Osteoblast (primary cell): ENCODE measurements at regions not wholly inside any gene's neighbourhood (a gene's known extent, or its start where the extent isn't known, plus 50 kb on each side); places are given as distances from the start of the nearest gene placed in this dataset.
A peak's percentile ranks its signal among the peaks of the same experiment; 100 is the strongest.

Experiments used
- DNase-seq: peaks from one replicate; pipeline ENCODE4 v3.0.0; 2011; ENCODE audit warnings: low spot score, mixed read lengths; ENCODE audit not compliant: insufficient read length; ENCODE audit errors: missing footprints
- H2AFZ ChIP-seq: 2 replicates; pipeline ENCODE4 v1.6.0; 2011; ENCODE audit warnings: mild to moderate bottlenecking, low read length
- H3K27ac ChIP-seq: 2 replicates; pipeline ENCODE4 v1.5.1; 2011; ENCODE audit warnings: mild to moderate bottlenecking, low read depth, low read length, moderate library complexity
- H3K27me3 ChIP-seq: 2 replicates; pipeline ENCODE4 v1.6.0; 2012; ENCODE audit warnings: mild to moderate bottlenecking, control low read depth, inconsistent platforms, low read length, moderate library complexity; ENCODE audit not compliant: insufficient read depth
- H3K36me3 ChIP-seq: 2 replicates; pipeline ENCODE4 v1.5.1; 2011; ENCODE audit warnings: mild to moderate bottlenecking, low read length, control low read depth, moderate library complexity; ENCODE audit not compliant: insufficient read depth
- H3K4me1 ChIP-seq: 2 replicates; pipeline ENCODE4 v1.5.1; 2011; ENCODE audit warnings: mild to moderate bottlenecking, low read length, control low read depth, moderate library complexity; ENCODE audit not compliant: insufficient read depth
- H3K4me2 ChIP-seq: 2 replicates; pipeline ENCODE4 v1.6.0; 2011; ENCODE audit warnings: mild to moderate bottlenecking, low read length; ENCODE audit not compliant: insufficient read depth
- H3K4me3 ChIP-seq: fragments of 200-600 bp; sonication (generic); 3 replicates; pipeline ENCODE4 v1.5.1; 2012; ENCODE audit warnings: mild to moderate bottlenecking, low read length, inconsistent platforms; ENCODE audit not compliant: insufficient read depth
- H3K79me2 ChIP-seq: 2 replicates; pipeline ENCODE4 v1.6.0; 2012; ENCODE audit warnings: mild to moderate bottlenecking, low read length, control low read depth, inconsistent platforms; ENCODE audit not compliant: insufficient read depth
- H3K9me3 ChIP-seq: 2 replicates; pipeline ENCODE4 v1.5.1; 2011; ENCODE audit warnings: low read depth, low read length, control low read depth
- H4K20me1 ChIP-seq: 2 replicates; pipeline ENCODE4 v1.6.0; 2012; ENCODE audit warnings: mild to moderate bottlenecking, low read length, control low read depth; ENCODE audit not compliant: insufficient read depth
- TF ChIP-seq, protein P1 (sequence below): IDR thresholded peaks from 2 replicates; pipeline ENCODE4 v1.5.1; 2011; ENCODE audit warnings: mild to moderate bottlenecking, low read depth, low read length, moderate library complexity; ENCODE audit errors: extremely low read depth

DNA sequence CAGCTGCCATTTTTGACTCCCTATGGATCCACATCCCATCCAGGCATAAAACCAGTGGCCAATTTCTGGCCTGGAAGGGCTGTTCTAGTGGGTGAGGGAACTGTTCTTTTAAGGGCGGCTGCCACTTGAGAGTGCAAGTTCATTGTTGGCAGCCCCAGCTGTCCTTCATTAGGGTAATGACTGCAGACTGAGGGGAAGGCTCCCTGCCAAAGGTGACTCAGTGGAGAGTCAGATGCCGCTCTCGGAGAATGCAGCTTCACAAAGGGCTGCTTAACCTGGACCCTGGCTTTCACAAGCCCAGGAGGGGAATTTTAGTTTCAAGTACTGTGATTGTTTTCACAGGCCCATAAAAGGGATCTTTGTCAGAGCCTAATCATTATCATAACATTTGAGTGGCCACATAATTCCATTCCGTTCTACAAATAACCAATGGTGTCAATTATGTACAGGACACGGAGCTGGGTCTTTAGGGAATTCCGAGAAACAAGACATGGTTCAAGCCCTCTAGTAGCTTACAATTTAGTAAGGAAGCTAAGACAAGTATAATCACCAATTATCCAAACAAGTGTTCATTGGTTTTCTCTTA is 235.7 kb downstream of the CDCA7 start:
- no peak overlapping the region for H2AFZ ChIP-seq
- H3K27me3 ChIP-seq, result no peaks in the 10 kb centered on the region

GRCh38 chr2:173593109-173593508 is 238.4 kb downstream of the CDCA7 start:
- Histone ChIP-seq H3K79me2 (no peaks in the 10 kb centered on the region), H3K27me3 (no peaks in the 10 kb centered on the region), H2AFZ (no peak overlapping the region), H4K20me1 (no peaks in the 10 kb centered on the region), H3K4me3 (no peak overlapping the region), H3K9me3 (peaks cover 7% of the 10 kb centered on the region), H3K4me1 (peaks cover 18% of the 10 kb centered on the region), H3K27ac (no peak overlapping the region), H3K36me3 (no peaks in the 10 kb centered on the region), H3K4me2 (no peak overlapping the region)
- TF ChIP-seq, protein P1, sequence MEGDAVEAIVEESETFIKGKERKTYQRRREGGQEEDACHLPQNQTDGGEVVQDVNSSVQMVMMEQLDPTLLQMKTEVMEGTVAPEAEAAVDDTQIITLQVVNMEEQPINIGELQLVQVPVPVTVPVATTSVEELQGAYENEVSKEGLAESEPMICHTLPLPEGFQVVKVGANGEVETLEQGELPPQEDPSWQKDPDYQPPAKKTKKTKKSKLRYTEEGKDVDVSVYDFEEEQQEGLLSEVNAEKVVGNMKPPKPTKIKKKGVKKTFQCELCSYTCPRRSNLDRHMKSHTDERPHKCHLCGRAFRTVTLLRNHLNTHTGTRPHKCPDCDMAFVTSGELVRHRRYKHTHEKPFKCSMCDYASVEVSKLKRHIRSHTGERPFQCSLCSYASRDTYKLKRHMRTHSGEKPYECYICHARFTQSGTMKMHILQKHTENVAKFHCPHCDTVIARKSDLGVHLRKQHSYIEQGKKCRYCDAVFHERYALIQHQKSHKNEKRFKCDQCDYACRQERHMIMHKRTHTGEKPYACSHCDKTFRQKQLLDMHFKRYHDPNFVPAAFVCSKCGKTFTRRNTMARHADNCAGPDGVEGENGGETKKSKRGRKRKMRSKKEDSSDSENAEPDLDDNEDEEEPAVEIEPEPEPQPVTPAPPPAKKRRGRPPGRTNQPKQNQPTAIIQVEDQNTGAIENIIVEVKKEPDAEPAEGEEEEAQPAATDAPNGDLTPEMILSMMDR, result no peak
- no peak for DNase-seq

More for the DNA sequence above, 235.7 kb downstream of the CDCA7 start:
- TF ChIP-seq, protein P1, result no peak
- peaks cover 18% of the 10 kb centered on the region for H3K4me1 ChIP-seq
- no peaks in the 10 kb centered on the region for H3K36me3 ChIP-seq
- H4K20me1 ChIP-seq, result no peaks in the 10 kb centered on the region
- H3K79me2 ChIP-seq, result no peaks in the 10 kb centered on the region
- no peak overlapping the region for H3K4me3 ChIP-seq
- H3K27ac ChIP-seq, result peak overlapping the region; percentile 23
- peak overlapping the region; percentile 10 for H3K4me2 ChIP-seq
- peak; percentile 69 for DNase-seq
- peaks cover 7% of the 10 kb centered on the region for H3K9me3 ChIP-seq

GRCh38 chr2:173596244-173596643 is 241.6 kb downstream of the CDCA7 start:
- H2AFZ ChIP-seq, result no peak overlapping the region
- no peak overlapping the region for H3K4me3 ChIP-seq
- H3K4me2 ChIP-seq, result no peak overlapping the region
- H3K27ac ChIP-seq, result no peak overlapping the region
- DNase-seq, result no peak
- no peaks in the 10 kb centered on the region for H3K27me3 ChIP-seq
- no peaks in the 10 kb centered on the region for H4K20me1 ChIP-seq
- TF ChIP-seq, protein P1, result no peak
- no peaks in the 10 kb centered on the region for H3K79me2 ChIP-seq
- no peaks in the 10 kb centered on the region for H3K4me1 ChIP-seq
- peaks cover 7% of the 10 kb centered on the region for H3K9me3 ChIP-seq
- H3K36me3 ChIP-seq, result no peaks in the 10 kb centered on the region

DNA sequence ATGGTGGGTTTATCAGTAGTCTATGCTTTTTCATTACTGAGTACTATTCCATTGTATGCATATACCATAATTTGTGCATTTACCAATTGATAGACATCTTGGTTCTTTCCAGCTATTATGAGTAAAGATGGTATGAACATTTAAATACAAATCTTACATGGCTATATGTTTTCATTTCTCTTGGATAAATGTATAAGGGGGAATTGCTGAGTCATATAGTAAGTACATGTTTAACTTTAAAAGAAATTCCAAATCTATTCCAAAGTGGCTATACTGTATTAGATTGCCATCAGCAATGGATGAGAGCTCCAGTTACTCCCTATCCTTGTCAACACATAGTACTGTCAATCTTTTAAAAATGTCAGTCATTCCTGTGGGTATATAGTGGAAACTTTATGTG is 243.9 kb downstream of the CDCA7 start:
- Histone ChIP-seq H3K4me2 (no peak overlapping the region), H3K27ac (no peak overlapping the region), H3K27me3 (no peaks in the 10 kb centered on the region), H2AFZ (no peak overlapping the region), H3K79me2 (no peaks in the 10 kb centered on the region), H3K4me3 (no peak overlapping the region), H3K36me3 (no peaks in the 10 kb centered on the region), H3K4me1 (no peaks in the 10 kb centered on the region), H4K20me1 (no peaks in the 10 kb centered on the region), H3K9me3 (no peaks in the 10 kb centered on the region)
- TF ChIP-seq, protein P1, result no peak
- no peak for DNase-seq
